Liver (tissue), 8 donors: ENCODE measurements at regions not wholly inside any gene's neighbourhood (a gene's known extent, or its start where the extent isn't known, plus 50 kb on each side); places are given as distances from the start of the nearest gene placed in this dataset.

ENCODE experiments used
- DNase-seq: peaks from one replicate; pipeline ENCODE4 v3.0.0-alpha.2; 2017; ENCODE audit warnings: low spot score
- H3K27ac ChIP-seq, 2 donors: one replicate each; pipeline ENCODE4 v1.7.0; 2013; ENCODE audit warnings: inconsistent platforms in 2 of 2, low read length in 2 of 2, control low read depth in 1 of 2, low read depth in 1 of 2, mild to moderate bottlenecking in 1 of 2
- H3K27me3 ChIP-seq, 4 donors: one replicate each; pipeline versions ENCODE4 v1.6.1 to v1.7.0; 2013; ENCODE audit warnings: low read length in 3 of 4, inconsistent platforms in 1 of 4, mild to moderate bottlenecking in 1 of 4, moderate library complexity in 1 of 4; ENCODE audit not compliant: control insufficient read depth in 4 of 4, insufficient read depth in 4 of 4
- H3K36me3 ChIP-seq, 4 donors: one replicate each; pipeline versions ENCODE4 v1.6.1 to v1.7.0; 2013; ENCODE audit warnings: low read length in 3 of 4, mild to moderate bottlenecking in 3 of 4, low read depth in 1 of 4, moderate library complexity in 1 of 4; ENCODE audit not compliant: control insufficient read depth in 4 of 4, insufficient read depth in 3 of 4
- H3K4me1 ChIP-seq, 4 donors: one replicate each; pipeline versions ENCODE4 v1.6.1 to v1.7.0; 2013; ENCODE audit warnings: low read length in 3 of 4, mild to moderate bottlenecking in 3 of 4, moderate library complexity in 1 of 4; ENCODE audit not compliant: control insufficient read depth in 4 of 4, insufficient read depth in 4 of 4
- H3K4me3 ChIP-seq, 3 donors: one replicate each; pipeline versions ENCODE4 v1.6.1 to v1.7.0; 2013; ENCODE audit warnings: low read length in 3 of 3, control low read depth in 1 of 3, low read depth in 1 of 3, mild to moderate bottlenecking in 1 of 3
- H3K9ac ChIP-seq, 2 donors: one replicate each; pipeline ENCODE4 v1.7.0; 2013; ENCODE audit warnings: low read length in 2 of 2, mild to moderate bottlenecking in 2 of 2, moderate library complexity in 2 of 2, control low read depth in 1 of 2, low read depth in 1 of 2
- H3K9me3 ChIP-seq, 4 donors: one replicate each; pipeline versions ENCODE4 v1.6.1 to v1.7.0; 2013; ENCODE audit warnings: low read length in 3 of 4; ENCODE audit not compliant: control insufficient read depth in 4 of 4
- CTCF ChIP-seq: fragments of 150-350 bp; IDR thresholded peaks from 2 replicates; pipeline ENCODE4 v1.5.1; 2017; ENCODE audit warnings: improper control_type of control experiment, low read depth, low read length; ENCODE audit not compliant: missing input control
- EGR1 ChIP-seq, 2 donors: IDR thresholded peaks; 2 replicates each; pipeline ENCODE4 v1.6.1; 2016 to 2018; ENCODE audit warnings: antibody characterized with exemption in 2 of 2, low read depth in 2 of 2
- FOXA1 ChIP-seq: IDR thresholded peaks from 2 replicates; pipeline ENCODE4 v1.6.1; 2016; ENCODE audit warnings: antibody characterized with exemption
- FOXA2 ChIP-seq: IDR thresholded peaks from 2 replicates; pipeline ENCODE4 v1.6.1; 2016; ENCODE audit warnings: antibody characterized with exemption
- HNF4A ChIP-seq, 2 donors: conservative IDR thresholded peaks; 2 replicates each; pipeline ENCODE4 v1.6.1; 2016; ENCODE audit warnings: antibody characterized with exemption in 2 of 2, mild to moderate bottlenecking in 2 of 2
- HNF4G ChIP-seq: IDR thresholded peaks from 2 replicates; pipeline ENCODE4 v1.6.1; 2016; ENCODE audit warnings: antibody characterized with exemption
- JUND ChIP-seq, 2 donors: IDR thresholded peaks; 2 replicates each; pipeline ENCODE4 v1.6.1; 2016; ENCODE audit warnings: antibody characterized with exemption in 2 of 2
- MAX ChIP-seq: IDR thresholded peaks from 2 replicates; pipeline ENCODE4 v1.6.1; 2016; ENCODE audit warnings: antibody characterized with exemption
- NR2F2 ChIP-seq: IDR thresholded peaks from 2 replicates; pipeline ENCODE4 v1.6.1; 2016; ENCODE audit warnings: antibody characterized with exemption
- RAD21 ChIP-seq, 2 donors: IDR thresholded peaks; 2 replicates each; pipeline ENCODE4 v1.6.1; 2016; ENCODE audit warnings: antibody characterized with exemption in 2 of 2, mild to moderate bottlenecking in 2 of 2
- REST ChIP-seq: IDR thresholded peaks from 2 replicates; pipeline ENCODE4 v1.6.1; 2016; ENCODE audit warnings: antibody characterized with exemption, mild to moderate bottlenecking
- RXRA ChIP-seq, 2 donors: IDR thresholded peaks; 2 replicates each; pipeline ENCODE4 v1.6.1; 2017 to 2018; ENCODE audit warnings: antibody characterized with exemption in 2 of 2, mild to moderate bottlenecking in 1 of 2
- SP1 ChIP-seq: IDR thresholded peaks from 2 replicates; pipeline ENCODE4 v1.6.1; 2018; ENCODE audit warnings: antibody characterized with exemption, mild to moderate bottlenecking
- TAF1 ChIP-seq: conservative IDR thresholded peaks from 2 replicates; pipeline ENCODE4 v1.6.1; 2016; ENCODE audit warnings: antibody characterized with exemption, mild to moderate bottlenecking
- ZBTB33 ChIP-seq: IDR thresholded peaks from 2 replicates; pipeline ENCODE4 v1.6.1; 2016; ENCODE audit warnings: antibody characterized with exemption
- WGBS: extraction: QIAGEN DNeasy Blood & Tissue Kit; methylation state at CpG from one replicate; pipeline ENCODE4 v1.1.7; 2013; 5-methylcytosine and 5-hydroxymethylcytosine counted together
- donor health status: healthy.
- donor health status: healthy.
- donor health status: healthy.
- donor health status: healthy.
- donor health status: healthy.

GRCh38 chrX:149151805-149152757 is 353.0 kb downstream of the IDS start:
- H3K9ac ChIP-seq, result no peak overlapping the region
- H3K4me3 ChIP-seq, result no peak overlapping the region
- H3K36me3 ChIP-seq, result no peaks in the 10 kb centered on the region
- no peak overlapping the region for H3K27ac ChIP-seq
- H3K27me3 ChIP-seq, result no peaks in the 10 kb centered on the region
- peaks cover 0 to 3% (median 0%) of the 10 kb centered on the region in 4 donors for H3K9me3 ChIP-seq
- 73% methylated on average over 3 of the region's 3 CpGs for WGBS
- TF ChIP-seq TAF1, result no peak
- TF ChIP-seq FOXA1, result no peak
- TF ChIP-seq HNF4G, result no peak
- TF ChIP-seq RXRA (IDR thresholded peaks at IDR 0.05), result no peak
- no peak for TF ChIP-seq REST
- TF ChIP-seq CTCF, result no peak
- TF ChIP-seq ZBTB33, result no peak
- TF ChIP-seq HNF4A (conservative IDR thresholded peaks at IDR 0.05), result no peak
- no peak for TF ChIP-seq NR2F2
- TF ChIP-seq SP1, result no peak
- no peak for TF ChIP-seq MAX
- no peak for DNase-seq
- H3K4me1 ChIP-seq, result no peaks in the 10 kb centered on the region

GRCh38 chrX:149145845-149146285 is 359.2 kb downstream of the IDS start:
- no peaks in the 10 kb centered on the region for H3K4me1 ChIP-seq
- TF ChIP-seq FOXA2 (no peak), EGR1 (IDR thresholded peaks at IDR 0.05; ENCODE audit: low read depth in 2 of 2) (no peak), CTCF (no peak), REST (no peak), HNF4A (conservative IDR thresholded peaks at IDR 0.05) (no peak), RAD21 (IDR thresholded peaks at IDR 0.05) (no peak), JUND (IDR thresholded peaks at IDR 0.05) (no peak)
- H3K9ac ChIP-seq, result no peak overlapping the region
- H3K27ac ChIP-seq, result no peak overlapping the region
- H3K27me3 ChIP-seq, result no peaks in the 10 kb centered on the region
- WGBS, result 58% methylated on average over 3 of the region's 3 CpGs
- H3K36me3 ChIP-seq, result no peaks in the 10 kb centered on the region
- DNase-seq, result no peak
- no peak overlapping the region for H3K4me3 ChIP-seq
- H3K9me3 ChIP-seq, result peaks cover 0 to 3% (median 0%) of the 10 kb centered on the region in 4 donors
